Fibroblast of pulmonary artery (primary cell): ENCODE measurements at regions not wholly inside any gene's neighbourhood (a gene's known extent, or its start where the extent isn't known, plus 50 kb on each side); places are given as distances from the start of the nearest gene placed in this dataset.

Experiments
- DNase-seq: peaks from one replicate; pipeline ENCODE4 v3.0.0-alpha.2; 2010; ENCODE audit warnings: low read depth
- H3K4me3 ChIP-seq: replicated peaks from 2 replicates; pipeline ENCODE4 v1.5.1; 2011; ENCODE audit warnings: low read depth, mild to moderate bottlenecking, control low read depth, low read length, moderate library complexity
- TF ChIP-seq, protein P1 (sequence below): IDR thresholded peaks from 2 replicates; pipeline ENCODE4 v1.5.1; 2011; ENCODE audit warnings: mild to moderate bottlenecking, control low read depth, low read length, inconsistent platforms; ENCODE audit errors: missing control alignments

DNA sequence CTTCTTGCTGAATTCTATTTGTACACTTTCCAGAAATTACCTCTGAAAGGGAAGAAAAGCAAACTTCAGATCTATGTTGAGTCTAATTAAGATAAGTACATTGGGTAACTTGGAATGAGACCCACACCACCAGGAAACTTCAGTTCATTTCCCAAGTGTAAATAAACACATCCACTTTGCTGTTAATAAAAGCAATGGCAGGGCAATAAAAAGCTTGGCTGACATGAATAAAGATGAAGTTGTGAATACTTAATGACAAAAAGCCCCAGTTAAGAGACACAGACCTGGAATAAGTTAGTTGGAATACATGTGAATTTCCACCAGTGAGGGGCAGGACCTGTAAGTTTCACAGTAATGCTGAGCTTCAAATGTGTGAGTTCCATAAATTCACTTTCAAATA, 83.3 kb downstream of the MEX3B start:
- TF ChIP-seq, protein P1, sequence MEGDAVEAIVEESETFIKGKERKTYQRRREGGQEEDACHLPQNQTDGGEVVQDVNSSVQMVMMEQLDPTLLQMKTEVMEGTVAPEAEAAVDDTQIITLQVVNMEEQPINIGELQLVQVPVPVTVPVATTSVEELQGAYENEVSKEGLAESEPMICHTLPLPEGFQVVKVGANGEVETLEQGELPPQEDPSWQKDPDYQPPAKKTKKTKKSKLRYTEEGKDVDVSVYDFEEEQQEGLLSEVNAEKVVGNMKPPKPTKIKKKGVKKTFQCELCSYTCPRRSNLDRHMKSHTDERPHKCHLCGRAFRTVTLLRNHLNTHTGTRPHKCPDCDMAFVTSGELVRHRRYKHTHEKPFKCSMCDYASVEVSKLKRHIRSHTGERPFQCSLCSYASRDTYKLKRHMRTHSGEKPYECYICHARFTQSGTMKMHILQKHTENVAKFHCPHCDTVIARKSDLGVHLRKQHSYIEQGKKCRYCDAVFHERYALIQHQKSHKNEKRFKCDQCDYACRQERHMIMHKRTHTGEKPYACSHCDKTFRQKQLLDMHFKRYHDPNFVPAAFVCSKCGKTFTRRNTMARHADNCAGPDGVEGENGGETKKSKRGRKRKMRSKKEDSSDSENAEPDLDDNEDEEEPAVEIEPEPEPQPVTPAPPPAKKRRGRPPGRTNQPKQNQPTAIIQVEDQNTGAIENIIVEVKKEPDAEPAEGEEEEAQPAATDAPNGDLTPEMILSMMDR: no peak
- no peak for DNase-seq
- no peak overlapping the region for H3K4me3 ChIP-seq

DNA sequence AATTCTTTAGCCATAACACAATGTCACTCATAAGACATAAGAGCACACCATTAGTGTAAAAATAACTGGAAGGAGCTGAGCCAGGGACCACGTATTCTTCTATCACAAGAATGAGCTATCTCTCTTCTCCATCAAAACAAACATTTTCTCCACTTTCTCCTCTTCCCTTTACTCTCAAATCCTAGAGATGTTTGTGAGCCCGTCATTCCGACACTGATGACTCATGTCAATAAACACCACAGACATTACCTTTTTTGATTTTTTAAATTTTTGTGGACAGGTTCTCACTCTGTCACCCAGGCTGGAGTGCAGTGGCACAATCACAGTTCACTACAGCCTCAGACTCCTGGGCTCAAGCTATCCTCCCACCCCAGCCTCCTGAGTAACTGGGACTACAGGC, 86.6 kb downstream of the MEX3B start:
- DNase-seq: no peak
- TF ChIP-seq, protein P1: no peak
- no peak overlapping the region for H3K4me3 ChIP-seq

DNA sequence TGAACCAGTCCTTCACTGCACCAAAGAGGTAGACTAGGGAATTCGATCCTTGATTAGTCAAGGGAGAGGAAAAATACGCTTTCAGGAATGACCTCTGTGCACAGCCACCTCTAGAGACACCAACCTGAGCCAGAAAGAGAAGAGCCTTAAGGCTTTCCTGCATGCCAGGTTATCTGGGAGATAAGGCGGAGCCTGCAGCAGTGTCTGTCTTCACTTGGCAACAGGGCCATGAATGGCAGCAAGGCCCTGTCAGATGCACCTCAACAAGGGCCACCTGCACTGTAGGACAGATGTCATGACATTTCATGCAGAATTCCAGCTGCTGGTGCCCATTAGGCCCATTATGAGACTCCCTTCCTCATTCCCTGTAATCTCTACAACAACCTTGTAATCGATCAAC, 88.1 kb downstream of the MEX3B start:
- no peak for DNase-seq
- TF ChIP-seq, protein P1: no peak
- no peak overlapping the region for H3K4me3 ChIP-seq

DNA sequence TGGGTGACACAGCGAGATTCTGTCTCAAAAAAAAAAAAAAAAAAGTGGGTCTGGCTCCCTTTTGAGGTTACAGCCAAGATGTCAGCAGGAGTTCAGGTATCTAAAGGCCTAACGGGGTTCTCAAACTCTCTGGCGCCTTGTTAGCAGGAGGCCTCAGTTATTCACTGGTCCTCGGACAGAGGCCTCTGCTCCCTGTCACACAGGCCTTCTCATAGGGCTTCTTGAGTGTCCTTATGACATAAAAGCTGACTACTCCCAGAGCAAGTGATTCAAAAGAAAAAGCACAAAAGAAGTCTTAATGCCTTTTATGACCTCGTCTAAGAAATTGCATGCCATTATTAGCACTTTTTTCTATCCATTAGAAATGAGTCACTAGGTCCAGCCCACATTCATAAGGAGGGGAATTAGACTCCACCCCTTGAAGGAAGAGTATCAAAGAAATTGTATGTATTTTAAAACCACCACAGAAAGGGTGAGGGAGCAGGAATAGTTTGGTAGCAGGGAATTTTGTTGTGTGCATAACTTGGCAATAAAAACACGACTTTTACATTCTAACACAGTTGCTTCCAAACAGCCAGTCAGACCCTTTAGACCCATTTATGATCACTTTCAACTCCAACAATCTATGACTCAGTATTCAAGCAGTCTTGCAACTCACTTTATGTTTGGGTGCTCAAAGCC, 90.3 kb downstream of the MEX3B start:
- DNase-seq: no peak
- no peak overlapping the region for H3K4me3 ChIP-seq
- TF ChIP-seq, protein P1: no peak

DNA sequence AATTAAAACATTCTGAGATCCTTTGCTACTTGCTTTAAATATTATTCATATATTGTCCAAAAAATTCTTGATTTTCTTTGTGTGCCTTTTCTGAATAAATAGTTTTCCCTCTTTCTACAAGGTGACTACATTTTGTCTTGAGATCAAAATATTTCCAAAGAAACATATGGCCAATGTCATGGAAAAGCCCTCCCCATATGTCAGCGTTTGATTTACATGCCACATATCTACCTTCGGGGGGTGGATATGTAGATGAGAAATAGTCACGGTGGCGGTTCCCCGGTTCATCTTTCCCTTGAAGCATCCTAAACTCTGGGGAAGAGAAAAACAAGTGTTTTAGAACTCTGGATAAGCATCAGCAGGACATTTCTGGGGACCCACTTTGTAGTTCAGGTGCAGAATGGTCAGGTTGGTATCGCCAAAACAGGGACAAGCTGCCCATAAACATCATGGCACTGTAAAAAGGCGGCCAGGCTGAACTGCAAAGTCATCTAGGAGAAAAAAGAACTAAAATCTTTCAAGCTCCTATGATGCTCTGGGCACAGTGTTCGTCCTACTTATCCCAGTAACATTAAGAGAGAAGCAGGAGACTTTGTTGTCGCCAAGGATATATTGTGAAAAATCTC, 91.5 kb downstream of the MEX3B start:
- no peak for DNase-seq
- TF ChIP-seq, protein P1: no peak

DNA sequence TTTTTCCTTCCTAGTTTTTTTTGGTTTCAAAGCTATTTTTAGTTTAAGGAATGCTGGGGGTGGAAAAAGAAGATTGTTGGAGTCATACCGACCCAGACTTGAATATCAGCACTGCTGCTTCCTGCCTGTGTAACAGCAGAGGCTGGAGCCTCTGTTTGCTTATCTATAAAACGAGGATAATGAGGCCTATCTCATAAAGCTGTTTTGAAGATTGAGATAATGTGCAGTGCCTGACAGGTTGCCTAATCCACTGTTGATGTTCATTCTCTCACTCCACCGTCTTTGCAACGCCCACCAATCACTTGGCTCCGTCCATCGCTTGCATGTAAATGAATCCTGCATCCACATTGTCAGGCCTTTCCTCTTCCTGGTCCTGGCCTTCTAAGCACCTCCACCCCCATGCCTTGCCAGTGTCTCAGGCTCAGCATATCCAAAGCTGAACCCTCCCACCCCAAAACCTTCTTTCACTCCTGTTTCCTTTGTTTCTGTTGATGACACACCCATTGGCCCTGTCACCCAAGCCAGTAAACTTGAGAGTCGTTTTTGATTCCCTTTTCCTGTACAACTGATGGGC, 94.9 kb downstream of the MEX3B start:
- TF ChIP-seq, protein P1: no peak
- DNase-seq: peak; percentile 43
- no peak overlapping the region for H3K4me3 ChIP-seq

More for the DNA sequence above, 91.5 kb downstream of the MEX3B start:
- H3K4me3 ChIP-seq: no peak overlapping the region
